ENCODE measurements at regions not wholly inside any gene's neighbourhood (a gene's known extent, or its start where the extent isn't known, plus 50 kb on each side); places are given as distances from the start of the nearest gene placed in this dataset.

DNA sequence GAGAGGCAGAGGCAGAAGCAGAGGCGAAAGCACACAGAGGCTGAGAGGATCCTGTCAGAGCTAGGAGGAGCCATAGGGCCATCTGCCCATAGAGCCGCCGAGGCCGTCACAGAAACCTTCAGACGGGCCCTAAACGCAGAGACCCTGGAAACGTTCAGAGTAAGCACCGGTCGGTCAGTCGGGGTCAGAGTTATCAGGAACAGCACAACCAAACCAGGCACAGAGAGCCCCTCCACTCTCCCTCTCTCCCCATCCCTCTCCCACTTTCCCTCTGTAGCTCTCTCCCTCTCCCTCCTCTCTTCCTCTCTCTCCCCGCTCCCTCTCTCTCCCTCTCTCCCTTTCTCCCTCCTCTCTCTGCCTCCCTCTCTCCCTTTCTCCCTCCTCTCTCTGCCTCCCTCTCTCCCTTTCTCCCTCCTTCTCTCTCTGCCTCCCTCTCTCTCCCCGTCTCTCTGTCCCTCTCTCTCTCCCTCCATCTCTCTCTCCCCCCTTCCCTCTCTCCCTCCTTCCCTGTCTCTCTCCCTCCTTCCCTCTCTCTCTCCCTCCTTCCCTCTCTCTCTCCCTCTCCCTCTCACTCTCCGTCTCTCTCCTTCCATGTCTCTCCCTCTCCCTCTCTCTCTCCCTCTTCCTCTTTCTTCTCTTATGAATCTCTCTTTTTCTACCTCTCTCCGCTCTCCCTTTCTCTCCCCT, 138.9 kb downstream of the C16orf95 start:
- Mint-ChIP-seq H3K9me3 (no peaks in the 10 kb centered on the region), H3K4me3 (no peak overlapping the region), H3K27me3 (peaks cover 25 to 29% of the 10 kb centered on the region in 2 donors), H3K36me3 (no peaks in the 10 kb centered on the region), H3K4me1 (no peaks in the 10 kb centered on the region), H3K27ac (no peak overlapping the region)
- peaks cover 0 to 39% of the 10 kb centered on the region in 2 experiments for H3K27me3 ChIP-seq (replicated peaks in 1 of 2; ENCODE audit: control insufficient read depth in 2 of 2, extremely low read depth in 1 of 2, insufficient read depth in 2 of 2, low read length in 1 of 2)
- POLR2A ChIA-PET, result no interaction called here
- H3K36me3 ChIP-seq (ENCODE audit: control insufficient read depth in 2 of 2, extremely low read depth in 1 of 2, insufficient read depth in 1 of 2, low read length in 1 of 2), result no peaks in the 10 kb centered on the region
- no peaks in the 10 kb centered on the region for H3K4me1 ChIP-seq (ENCODE audit: control insufficient read depth in 1 of 2, extremely low read depth in 1 of 2, insufficient read depth in 2 of 2, low read length in 2 of 2)
- ATAC-seq (replicated peaks in 1 of 4) (no peak), DNase-seq (no peak)
- 58% methylated on average over 14 of the region's 14 CpGs for WGBS (ENCODE audit: insufficient coverage)
- CTCF ChIA-PET, result no interaction called here
- no peak overlapping the region for H3K4me3 ChIP-seq (ENCODE audit: control insufficient read depth in 1 of 2, extremely low read depth in 1 of 2, low read length in 1 of 2)
- no peak overlapping the region for H3K27ac ChIP-seq (ENCODE audit: low read length)
- H3K9me3 ChIP-seq, result no peaks in the 10 kb centered on the region

DNA sequence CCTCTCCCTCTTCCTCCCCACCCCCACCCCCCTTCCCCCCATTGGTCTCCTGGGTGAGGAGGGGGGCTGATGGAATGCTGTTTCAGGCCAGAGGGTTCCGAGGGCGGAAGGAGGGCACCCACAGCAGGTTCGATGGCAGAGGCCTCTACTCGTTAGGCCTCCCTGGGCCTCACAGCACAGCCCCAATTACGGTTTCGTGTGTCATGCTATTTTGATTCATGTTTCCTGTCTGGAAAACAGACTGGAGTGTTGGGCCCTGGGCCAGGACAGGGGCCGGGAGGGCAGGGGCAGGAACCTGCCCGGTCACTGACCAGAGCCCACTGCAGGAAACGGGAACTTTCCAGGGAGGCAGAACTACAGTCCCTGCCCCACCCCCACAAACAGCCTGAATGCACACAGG, 138.2 kb downstream of the C16orf95 start:
- ATAC-seq (replicated peaks in 1 of 4) (no peak), DNase-seq (no peak)
- Histone ChIP-seq H3K27ac (ENCODE audit: low read length) (no peak overlapping the region), H3K27me3 (replicated peaks in 1 of 2; ENCODE audit: control insufficient read depth in 2 of 2, extremely low read depth in 1 of 2, insufficient read depth in 2 of 2, low read length in 1 of 2) (peaks cover 0 to 35% of the 10 kb centered on the region in 2 experiments), H3K9me3 (no peaks in the 10 kb centered on the region), H3K36me3 (ENCODE audit: control insufficient read depth in 2 of 2, extremely low read depth in 1 of 2, insufficient read depth in 1 of 2, low read length in 1 of 2) (no peaks in the 10 kb centered on the region), H3K4me1 (ENCODE audit: control insufficient read depth in 1 of 2, extremely low read depth in 1 of 2, insufficient read depth in 2 of 2, low read length in 2 of 2) (no peaks in the 10 kb centered on the region), H3K4me3 (ENCODE audit: control insufficient read depth in 1 of 2, extremely low read depth in 1 of 2, low read length in 1 of 2) (no peak overlapping the region)
- ChIA-PET CTCF (no interaction called here), POLR2A (no interaction called here)
- Mint-ChIP-seq H3K27ac (no peak overlapping the region), H3K36me3 (no peaks in the 10 kb centered on the region), H3K4me1 (no peaks in the 10 kb centered on the region), H3K9me3 (no peaks in the 10 kb centered on the region), H3K27me3 (peaks cover 25 to 29% of the 10 kb centered on the region in 2 donors), H3K4me3 (no peak overlapping the region)
- 26% methylated on average over 9 of the region's 9 CpGs for WGBS (ENCODE audit: insufficient coverage)

DNA sequence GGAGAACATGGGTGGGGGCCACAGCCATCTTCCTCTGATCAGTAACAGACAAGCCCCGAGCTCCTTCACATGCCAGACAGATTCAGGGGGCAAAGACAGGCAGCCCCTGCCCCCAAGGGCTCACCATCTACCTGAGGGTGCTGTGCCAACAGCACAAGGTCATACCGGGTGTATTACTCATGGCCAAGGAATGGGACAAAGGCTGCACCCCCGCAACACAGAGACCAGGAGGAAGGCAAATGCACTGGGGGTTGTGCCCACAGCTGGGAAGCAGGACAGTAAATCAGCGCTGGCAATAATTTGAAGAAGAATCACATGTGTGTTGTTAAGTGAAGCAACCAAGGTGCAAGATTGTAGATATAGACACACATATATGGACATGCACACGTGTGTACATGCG, 137.1 kb downstream of the C16orf95 start:
- no peak overlapping the region for H3K27ac ChIP-seq (ENCODE audit: low read length)
- Mint-ChIP-seq H3K27ac (no peak overlapping the region), H3K4me1 (no peaks in the 10 kb centered on the region), H3K9me3 (no peaks in the 10 kb centered on the region), H3K27me3 (peaks cover 22 to 26% of the 10 kb centered on the region in 2 donors), H3K4me3 (no peak overlapping the region), H3K36me3 (no peaks in the 10 kb centered on the region)
- ChIA-PET CTCF (no interaction called here), POLR2A (no interaction called here)
- no peaks in the 10 kb centered on the region for H3K4me1 ChIP-seq (ENCODE audit: control insufficient read depth in 1 of 2, extremely low read depth in 1 of 2, insufficient read depth in 2 of 2, low read length in 2 of 2)
- no peak for DNase-seq
- WGBS (ENCODE audit: insufficient coverage), result 93% methylated on average over 5 of the region's 6 CpGs
- no peak overlapping the region for H3K4me3 ChIP-seq (ENCODE audit: control insufficient read depth in 1 of 2, extremely low read depth in 1 of 2, low read length in 1 of 2)
- no peaks in the 10 kb centered on the region for H3K36me3 ChIP-seq (ENCODE audit: control insufficient read depth in 2 of 2, extremely low read depth in 1 of 2, insufficient read depth in 1 of 2, low read length in 1 of 2)
- ATAC-seq (replicated peaks in 1 of 4), result no peak
- peaks cover 0 to 35% of the 10 kb centered on the region in 2 experiments for H3K27me3 ChIP-seq (replicated peaks in 1 of 2; ENCODE audit: control insufficient read depth in 2 of 2, extremely low read depth in 1 of 2, insufficient read depth in 2 of 2, low read length in 1 of 2)
- H3K9me3 ChIP-seq, result no peaks in the 10 kb centered on the region

DNA sequence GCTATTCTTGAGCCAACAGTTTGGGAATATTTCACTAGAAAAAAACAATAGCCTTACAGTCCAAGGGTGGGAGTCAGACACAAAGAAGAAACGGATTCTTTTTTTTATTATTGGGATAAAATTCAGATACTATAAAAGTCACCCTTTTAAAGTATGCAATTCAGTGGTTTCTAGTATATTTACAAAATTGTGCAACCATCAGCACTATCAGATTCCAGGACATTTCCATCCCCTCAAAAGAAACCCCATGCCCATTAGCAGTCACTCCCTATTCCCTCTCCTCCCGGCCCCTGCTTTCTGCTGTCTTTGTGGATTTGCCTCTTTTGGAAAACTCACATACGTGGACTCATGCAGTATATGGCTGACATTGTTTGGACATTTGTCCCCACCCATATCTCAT, 134.4 kb downstream of the C16orf95 start:
- ChIA-PET CTCF (no interaction called here), POLR2A (no interaction called here)
- Histone ChIP-seq H3K9me3 (no peaks in the 10 kb centered on the region), H3K27me3 (replicated peaks in 1 of 2; ENCODE audit: control insufficient read depth in 2 of 2, extremely low read depth in 1 of 2, insufficient read depth in 2 of 2, low read length in 1 of 2) (peaks cover 0 to 20% of the 10 kb centered on the region in 2 experiments), H3K27ac (ENCODE audit: low read length) (no peak overlapping the region), H3K36me3 (ENCODE audit: control insufficient read depth in 2 of 2, extremely low read depth in 1 of 2, insufficient read depth in 1 of 2, low read length in 1 of 2) (no peaks in the 10 kb centered on the region), H3K4me1 (ENCODE audit: control insufficient read depth in 1 of 2, extremely low read depth in 1 of 2, insufficient read depth in 2 of 2, low read length in 2 of 2) (no peaks in the 10 kb centered on the region), H3K4me3 (ENCODE audit: control insufficient read depth in 1 of 2, extremely low read depth in 1 of 2, low read length in 1 of 2) (no peak overlapping the region)
- H3K36me3 Mint-ChIP-seq, result no peaks in the 10 kb centered on the region
- no peak overlapping the region for H3K4me3 Mint-ChIP-seq
- DNase-seq (no peak), ATAC-seq (replicated peaks in 1 of 4) (no peak)
- H3K27ac Mint-ChIP-seq, result no peak overlapping the region
- no peaks in the 10 kb centered on the region for H3K4me1 Mint-ChIP-seq
- H3K27me3 Mint-ChIP-seq, result peaks cover 14 to 16% of the 10 kb centered on the region in 2 donors
- WGBS (ENCODE audit: insufficient coverage), result no CpG with 5 or more reads among the region's 3 CpGs
- H3K9me3 Mint-ChIP-seq, result peaks cover 0 to 9% (median 0%) of the 10 kb centered on the region in 3 donors

DNA sequence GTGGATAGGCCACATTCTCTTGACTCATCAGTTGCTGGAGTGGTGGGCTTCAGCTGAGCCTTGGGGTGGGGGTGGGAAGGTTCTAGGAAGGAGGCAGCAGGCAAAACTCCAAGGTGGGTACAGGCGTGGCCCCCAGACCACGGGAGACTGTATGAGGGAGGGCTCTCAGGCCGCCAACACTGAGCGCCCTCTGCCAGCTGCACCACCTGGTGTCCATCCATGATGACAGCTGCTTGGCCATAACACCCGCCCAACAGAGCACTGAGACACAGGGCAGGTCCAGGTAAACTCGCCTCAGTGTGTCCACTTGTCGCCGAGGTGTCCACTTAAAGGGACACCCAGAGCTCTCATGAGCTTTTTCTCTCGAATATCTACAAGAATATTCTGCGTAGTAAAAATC, 133.5 kb downstream of the C16orf95 start:
- no peak overlapping the region for H3K27ac Mint-ChIP-seq
- peaks cover 0 to 9% (median 0%) of the 10 kb centered on the region in 3 donors for H3K9me3 Mint-ChIP-seq
- POLR2A ChIA-PET, result no interaction called here
- peaks cover 6 to 8% of the 10 kb centered on the region in 2 donors for H3K27me3 Mint-ChIP-seq
- no peak for DNase-seq
- H3K4me3 Mint-ChIP-seq, result no peak overlapping the region
- Histone ChIP-seq H3K36me3 (ENCODE audit: control insufficient read depth in 2 of 2, extremely low read depth in 1 of 2, insufficient read depth in 1 of 2, low read length in 1 of 2) (no peaks in the 10 kb centered on the region), H3K27ac (ENCODE audit: low read length) (no peak overlapping the region), H3K27me3 (replicated peaks in 1 of 2; ENCODE audit: control insufficient read depth in 2 of 2, extremely low read depth in 1 of 2, insufficient read depth in 2 of 2, low read length in 1 of 2) (peaks cover 0 to 14% of the 10 kb centered on the region in 2 experiments), H3K4me3 (ENCODE audit: control insufficient read depth in 1 of 2, extremely low read depth in 1 of 2, low read length in 1 of 2) (no peak overlapping the region), H3K4me1 (ENCODE audit: control insufficient read depth in 1 of 2, extremely low read depth in 1 of 2, insufficient read depth in 2 of 2, low read length in 2 of 2) (no peaks in the 10 kb centered on the region), H3K9me3 (no peaks in the 10 kb centered on the region)
- no peaks in the 10 kb centered on the region for H3K36me3 Mint-ChIP-seq
- ATAC-seq (replicated peaks in 1 of 4), result no peak
- 90% methylated on average over 10 of the region's 10 CpGs for WGBS (ENCODE audit: insufficient coverage)
- CTCF ChIA-PET, result no interaction called here
- H3K4me1 Mint-ChIP-seq, result no peaks in the 10 kb centered on the region

DNA sequence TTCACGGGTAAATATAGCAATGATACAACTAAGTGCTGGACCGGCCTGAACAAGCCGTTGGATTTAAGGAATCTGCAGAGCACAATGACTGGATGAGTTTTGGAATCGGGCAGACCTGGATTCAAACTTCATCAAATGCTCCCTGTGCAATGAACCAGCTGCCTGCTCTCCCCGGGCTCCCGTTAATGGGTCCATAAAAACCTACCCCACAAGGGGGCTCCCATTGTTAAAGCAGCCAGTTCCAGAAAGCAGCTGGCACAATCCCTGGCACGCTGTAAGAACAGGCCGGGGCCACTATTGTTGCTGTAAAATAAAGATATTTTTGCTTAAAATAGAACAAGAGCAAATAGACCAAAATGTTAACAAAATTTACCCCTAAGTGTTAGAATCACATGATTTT, 131.9 kb downstream of the C16orf95 start:
- POLR2A ChIA-PET, result no interaction called here

DNA sequence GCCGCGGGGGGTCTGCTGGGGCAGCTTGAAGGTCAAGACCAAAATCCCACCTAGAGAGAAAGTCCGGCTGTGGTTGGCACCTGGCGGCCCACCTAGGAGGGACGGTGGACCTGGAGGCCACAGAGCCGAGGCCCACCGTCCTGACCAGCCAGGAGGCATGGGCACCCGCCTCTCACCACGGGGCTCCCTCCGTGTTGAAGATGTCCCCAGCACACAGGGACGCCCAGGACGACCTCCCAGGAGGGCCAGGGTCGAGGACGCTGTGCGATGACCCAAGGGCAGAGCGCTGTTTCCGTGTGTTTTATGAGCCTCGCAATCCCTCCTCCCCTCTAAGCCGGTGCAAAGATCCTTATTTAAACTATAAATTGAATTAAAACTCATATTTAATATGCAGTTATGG, 131.2 kb downstream of the C16orf95 start:
- Histone ChIP-seq H3K9me3 (no peaks in the 10 kb centered on the region), H3K27me3 (replicated peaks in 1 of 2; ENCODE audit: control insufficient read depth in 2 of 2, extremely low read depth in 1 of 2, insufficient read depth in 2 of 2, low read length in 1 of 2) (no peaks in the 10 kb centered on the region), H3K4me3 (ENCODE audit: control insufficient read depth in 1 of 2, extremely low read depth in 1 of 2, low read length in 1 of 2) (no peak overlapping the region), H3K4me1 (ENCODE audit: control insufficient read depth in 1 of 2, extremely low read depth in 1 of 2, insufficient read depth in 2 of 2, low read length in 2 of 2) (no peaks in the 10 kb centered on the region), H3K36me3 (ENCODE audit: control insufficient read depth in 2 of 2, extremely low read depth in 1 of 2, insufficient read depth in 1 of 2, low read length in 1 of 2) (no peaks in the 10 kb centered on the region), H3K27ac (ENCODE audit: low read length) (no peak overlapping the region)
- peaks cover 0 to 9% (median 4%) of the 10 kb centered on the region in 3 donors for H3K9me3 Mint-ChIP-seq
- no peak overlapping the region for H3K27ac Mint-ChIP-seq
- H3K4me1 Mint-ChIP-seq, result no peaks in the 10 kb centered on the region
- ChIA-PET POLR2A (no interaction called here), CTCF (no interaction called here)
- no peak overlapping the region for H3K4me3 Mint-ChIP-seq
- no peaks in the 10 kb centered on the region for H3K27me3 Mint-ChIP-seq
- ATAC-seq (replicated peaks in 1 of 4), result no peak
- no peaks in the 10 kb centered on the region for H3K36me3 Mint-ChIP-seq
- no peak for DNase-seq
- WGBS (ENCODE audit: insufficient coverage), result 88% methylated on average over 12 of the region's 19 CpGs

More for the DNA sequence above, 131.9 kb downstream of the C16orf95 start:
- no peaks in the 10 kb centered on the region for H3K4me1 Mint-ChIP-seq
- H3K4me1 ChIP-seq (ENCODE audit: control insufficient read depth in 1 of 2, extremely low read depth in 1 of 2, insufficient read depth in 2 of 2, low read length in 2 of 2), result no peaks in the 10 kb centered on the region
- H3K36me3 ChIP-seq (ENCODE audit: control insufficient read depth in 2 of 2, extremely low read depth in 1 of 2, insufficient read depth in 1 of 2, low read length in 1 of 2), result no peaks in the 10 kb centered on the region
- CTCF ChIA-PET, result no interaction called here
- H3K4me3 Mint-ChIP-seq, result no peak overlapping the region
- 84% methylated on average over 4 of the region's 8 CpGs for WGBS (ENCODE audit: insufficient coverage)
- no peaks in the 10 kb centered on the region for H3K9me3 ChIP-seq
- H3K9me3 Mint-ChIP-seq, result peaks cover 0 to 9% (median under 1%) of the 10 kb centered on the region in 3 donors
- no peaks in the 10 kb centered on the region for H3K36me3 Mint-ChIP-seq
- H3K27ac ChIP-seq (ENCODE audit: low read length), result no peak overlapping the region
- peaks cover 0 to 2% of the 10 kb centered on the region in 2 donors for H3K27me3 Mint-ChIP-seq
- ATAC-seq (replicated peaks in 1 of 4) (no peak), DNase-seq (no peak)
- H3K27me3 ChIP-seq (replicated peaks in 1 of 2; ENCODE audit: control insufficient read depth in 2 of 2, extremely low read depth in 1 of 2, insufficient read depth in 2 of 2, low read length in 1 of 2), result no peaks in the 10 kb centered on the region
- H3K4me3 ChIP-seq (ENCODE audit: control insufficient read depth in 1 of 2, extremely low read depth in 1 of 2, low read length in 1 of 2), result no peak overlapping the region
- no peak overlapping the region for H3K27ac Mint-ChIP-seq

Measured in T-cell (primary cell).